ENCODE measurements at regions not wholly inside any gene's neighbourhood (a gene's known extent, or its start where the extent isn't known, plus 50 kb on each side); places are given as distances from the start of the nearest gene placed in this dataset.

GRCh38 chr6:169944061-169944337 lies 192.6 kb downstream of the ERMARD start:
- Histone ChIP-seq H3K4me1 (ENCODE audit: control insufficient read depth, insufficient read depth, low read length) (no peaks in the 10 kb centered on the region), H3K27me3 (ENCODE audit: control insufficient read depth, insufficient read depth, low read length) (peaks cover 3% of the 10 kb centered on the region), H3K36me3 (ENCODE audit: control insufficient read depth, insufficient read depth, low read length) (no peaks in the 10 kb centered on the region), H3K4me3 (ENCODE audit: low read length) (no peak overlapping the region), H3K9me3 (ENCODE audit: control insufficient read depth, insufficient read depth, low read length) (no peaks in the 10 kb centered on the region), H3K27ac (ENCODE audit: low read length) (no peak overlapping the region)
- peaks cover 38 to 43% of the 10 kb centered on the region in 2 donors for H3K27me3 Mint-ChIP-seq (ENCODE audit: low read depth in 2 of 2)
- H3K4me3 Mint-ChIP-seq: no peak overlapping the region
- peaks cover 0 to 6% of the 10 kb centered on the region in 2 donors for H3K9me3 Mint-ChIP-seq
- H3K36me3 Mint-ChIP-seq: peaks cover 14% of the 10 kb centered on the region
- no peak for ATAC-seq
- DNase-seq: no peak
- no peaks in the 10 kb centered on the region for H3K4me1 Mint-ChIP-seq
- intact Hi-C loops (cut with micrococcal nuclease): no loop called here
- H3K27ac Mint-ChIP-seq: no peak overlapping the region
- TF ChIP-seq, protein P1, sequence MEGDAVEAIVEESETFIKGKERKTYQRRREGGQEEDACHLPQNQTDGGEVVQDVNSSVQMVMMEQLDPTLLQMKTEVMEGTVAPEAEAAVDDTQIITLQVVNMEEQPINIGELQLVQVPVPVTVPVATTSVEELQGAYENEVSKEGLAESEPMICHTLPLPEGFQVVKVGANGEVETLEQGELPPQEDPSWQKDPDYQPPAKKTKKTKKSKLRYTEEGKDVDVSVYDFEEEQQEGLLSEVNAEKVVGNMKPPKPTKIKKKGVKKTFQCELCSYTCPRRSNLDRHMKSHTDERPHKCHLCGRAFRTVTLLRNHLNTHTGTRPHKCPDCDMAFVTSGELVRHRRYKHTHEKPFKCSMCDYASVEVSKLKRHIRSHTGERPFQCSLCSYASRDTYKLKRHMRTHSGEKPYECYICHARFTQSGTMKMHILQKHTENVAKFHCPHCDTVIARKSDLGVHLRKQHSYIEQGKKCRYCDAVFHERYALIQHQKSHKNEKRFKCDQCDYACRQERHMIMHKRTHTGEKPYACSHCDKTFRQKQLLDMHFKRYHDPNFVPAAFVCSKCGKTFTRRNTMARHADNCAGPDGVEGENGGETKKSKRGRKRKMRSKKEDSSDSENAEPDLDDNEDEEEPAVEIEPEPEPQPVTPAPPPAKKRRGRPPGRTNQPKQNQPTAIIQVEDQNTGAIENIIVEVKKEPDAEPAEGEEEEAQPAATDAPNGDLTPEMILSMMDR (IDR thresholded peaks at IDR 0.05): no peak

GRCh38 chr6:169943241-169944060 lies 192.0 kb downstream of the ERMARD start:
- no peak overlapping the region for H3K27ac ChIP-seq (ENCODE audit: low read length)
- TF ChIP-seq, protein P1 (IDR thresholded peaks at IDR 0.05): no peak
- H3K36me3 ChIP-seq (ENCODE audit: control insufficient read depth, insufficient read depth, low read length): no peaks in the 10 kb centered on the region
- DNase-seq (no peak), ATAC-seq (no peak)
- H3K4me1 ChIP-seq (ENCODE audit: control insufficient read depth, insufficient read depth, low read length): no peaks in the 10 kb centered on the region
- H3K27me3 ChIP-seq (ENCODE audit: control insufficient read depth, insufficient read depth, low read length): peaks cover 3% of the 10 kb centered on the region
- H3K27me3 Mint-ChIP-seq (ENCODE audit: low read depth in 2 of 2): peaks cover 38 to 46% of the 10 kb centered on the region in 2 donors
- H3K4me3 Mint-ChIP-seq: no peak overlapping the region
- H3K4me3 ChIP-seq (ENCODE audit: low read length): no peak overlapping the region
- intact Hi-C loops (cut with micrococcal nuclease): no loop called here
- H3K4me1 Mint-ChIP-seq: no peaks in the 10 kb centered on the region
- H3K36me3 Mint-ChIP-seq: peaks cover 14% of the 10 kb centered on the region
- no peaks in the 10 kb centered on the region for H3K9me3 ChIP-seq (ENCODE audit: control insufficient read depth, insufficient read depth, low read length)
- H3K9me3 Mint-ChIP-seq: peaks cover 0 to 6% of the 10 kb centered on the region in 2 donors
- 71% methylated on average over 5 of the region's 7 CpGs for WGBS (ENCODE audit: insufficient coverage)
- H3K27ac Mint-ChIP-seq: no peak overlapping the region

DNA sequence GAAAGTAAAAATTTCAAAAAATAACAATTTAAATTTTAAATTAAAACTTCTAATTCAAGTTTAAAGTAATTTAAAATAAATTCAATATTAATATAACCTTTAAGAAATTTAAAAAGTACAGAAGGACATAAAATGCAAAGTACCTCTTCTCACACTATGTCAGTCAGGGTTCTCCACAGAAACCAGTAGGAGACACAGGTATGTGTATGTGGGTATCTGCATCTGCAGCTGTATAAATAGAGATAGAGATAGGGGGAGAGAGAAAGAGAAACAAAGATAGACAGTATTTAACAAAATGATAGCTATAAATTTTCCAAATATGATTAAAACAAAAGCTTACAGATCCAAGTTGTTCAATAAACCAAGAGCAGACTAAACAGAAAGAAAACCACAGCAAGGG lies 190.8 kb downstream of the ERMARD start:
- DNase-seq (no peak), ATAC-seq (no peak)
- H3K27ac Mint-ChIP-seq: no peak overlapping the region
- Histone ChIP-seq H3K36me3 (ENCODE audit: control insufficient read depth, insufficient read depth, low read length) (no peaks in the 10 kb centered on the region), H3K4me3 (ENCODE audit: low read length) (no peak overlapping the region), H3K27ac (ENCODE audit: low read length) (no peak overlapping the region), H3K27me3 (ENCODE audit: control insufficient read depth, insufficient read depth, low read length) (peaks cover 3% of the 10 kb centered on the region), H3K4me1 (ENCODE audit: control insufficient read depth, insufficient read depth, low read length) (no peaks in the 10 kb centered on the region), H3K9me3 (ENCODE audit: control insufficient read depth, insufficient read depth, low read length) (no peaks in the 10 kb centered on the region)
- intact Hi-C loops (cut with micrococcal nuclease): no loop called here
- TF ChIP-seq, protein P1 (IDR thresholded peaks at IDR 0.05): no peak
- peaks cover 0 to 6% of the 10 kb centered on the region in 2 donors for H3K9me3 Mint-ChIP-seq
- no peaks in the 10 kb centered on the region for H3K4me1 Mint-ChIP-seq
- H3K27me3 Mint-ChIP-seq (ENCODE audit: low read depth in 2 of 2): peaks cover 38 to 44% of the 10 kb centered on the region in 2 donors
- H3K4me3 Mint-ChIP-seq: no peak overlapping the region
- peaks cover 14% of the 10 kb centered on the region for H3K36me3 Mint-ChIP-seq

All from natural killer cell (primary cell).